ENCODE measurements at regions not wholly inside any gene's neighbourhood (a gene's known extent, or its start where the extent isn't known, plus 50 kb on each side); places are given as distances from the start of the nearest gene placed in this dataset.

DNA sequence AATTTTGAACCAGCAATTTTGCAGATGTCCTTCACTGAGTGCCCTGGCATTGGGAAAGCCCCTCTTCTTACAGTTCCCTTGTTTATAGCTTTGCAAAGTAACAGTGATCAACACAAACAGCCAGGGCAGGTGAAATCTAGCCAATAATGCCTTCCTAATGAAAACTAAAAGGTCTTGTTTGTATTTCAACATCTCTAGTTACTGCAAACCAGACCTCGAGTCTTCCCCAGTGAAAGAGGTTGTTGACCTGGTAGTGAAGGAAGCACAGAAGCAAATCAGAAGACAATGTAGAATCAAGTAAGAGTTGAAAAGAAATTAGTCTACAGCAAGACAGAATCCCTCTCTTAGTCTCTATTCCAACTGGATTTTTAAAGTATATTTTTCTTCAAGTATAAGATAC, 231.2 kb downstream of the SNX13 start:
- Histone ChIP-seq H2AFZ (ENCODE audit: low read length) (no peak overlapping the region), H4K20me1 (ENCODE audit: insufficient read depth, low read length) (no peaks in the 10 kb centered on the region), H3K9me3 (ENCODE audit: low read length) (no peaks in the 10 kb centered on the region), H3K36me3 (replicated peaks in 1 of 2; ENCODE audit: control insufficient read depth in 1 of 2, insufficient read depth in 2 of 2, low read length in 2 of 2) (no peaks in the 10 kb centered on the region), H3K27me3 (ENCODE audit: control insufficient read depth in 1 of 2, insufficient read depth in 2 of 2, low read length in 2 of 2) (no peaks in the 10 kb centered on the region), H3K79me2 (ENCODE audit: insufficient read depth, low read length) (no peaks in the 10 kb centered on the region), H3K4me2 (ENCODE audit: low read depth, low read length) (no peak overlapping the region), H3K27ac (ENCODE audit: extremely low read length, insufficient read depth, low read length) (no peak overlapping the region), H3K9ac (ENCODE audit: insufficient read depth, low read depth, low read length) (no peak overlapping the region), H3K4me1 (ENCODE audit: insufficient read depth, low read length) (no peaks in the 10 kb centered on the region), H3K4me3 (replicated peaks in 1 of 3; ENCODE audit: insufficient read depth in 1 of 3, low read depth in 2 of 3, low read length in 3 of 3) (no peak overlapping the region)
- no peak for ATAC-seq
- POLR2A ChIA-PET: no interaction called here
- no TSS peak for BruUV-seq (replicated peaks)
- CTCF ChIA-PET (ENCODE audit: low intra/inter-chr PET ratio, low total read pairs): no interaction called here
- no peak for TF ChIP-seq HDAC6 (IDR thresholded peaks at IDR 0.05; ENCODE audit: low read depth, low read length)
- TF ChIP-seq NFE2L2 (IDR thresholded peaks at IDR 0.05; ENCODE audit: low read length): no peak
- no peak for TF ChIP-seq FOXM1 (CRISPR knock-in tag; IDR thresholded peaks at IDR 0.05)
- TF ChIP-seq HNRNPH1 (optimal IDR thresholded peaks at IDR 0.05; ENCODE audit: low read depth, low read length): no peak
- no peak for TF ChIP-seq ZC3H4 (CRISPR knock-in tag; IDR thresholded peaks at IDR 0.05; ENCODE audit: borderline replicate concordance)
- no peak for TF ChIP-seq SOX5 (CRISPR knock-in tag; IDR thresholded peaks at IDR 0.05; ENCODE audit: borderline replicate concordance)
- no peak for TF ChIP-seq ZNF44 (CRISPR knock-in tag; IDR thresholded peaks at IDR 0.05)
- TF ChIP-seq MAFF (IDR thresholded peaks at IDR 0.05; ENCODE audit: low read depth, low read length): no peak
- no peak for TF ChIP-seq ZNF7 (CRISPR knock-in tag; IDR thresholded peaks at IDR 0.05)
- TF ChIP-seq MAZ (IDR thresholded peaks at IDR 0.05; ENCODE audit: borderline replicate concordance, low read depth, low read length): no peak
- no peak for TF ChIP-seq MAZ (CRISPR knock-in tag; IDR thresholded peaks at IDR 0.05; ENCODE audit: low read depth)
- no peak for TF ChIP-seq ZNF878 (CRISPR knock-in tag; IDR thresholded peaks at IDR 0.05)
- TF ChIP-seq MBNL3 (CRISPR knock-in tag; conservative IDR thresholded peaks at IDR 0.05): no peak
- TF ChIP-seq, protein P1, sequence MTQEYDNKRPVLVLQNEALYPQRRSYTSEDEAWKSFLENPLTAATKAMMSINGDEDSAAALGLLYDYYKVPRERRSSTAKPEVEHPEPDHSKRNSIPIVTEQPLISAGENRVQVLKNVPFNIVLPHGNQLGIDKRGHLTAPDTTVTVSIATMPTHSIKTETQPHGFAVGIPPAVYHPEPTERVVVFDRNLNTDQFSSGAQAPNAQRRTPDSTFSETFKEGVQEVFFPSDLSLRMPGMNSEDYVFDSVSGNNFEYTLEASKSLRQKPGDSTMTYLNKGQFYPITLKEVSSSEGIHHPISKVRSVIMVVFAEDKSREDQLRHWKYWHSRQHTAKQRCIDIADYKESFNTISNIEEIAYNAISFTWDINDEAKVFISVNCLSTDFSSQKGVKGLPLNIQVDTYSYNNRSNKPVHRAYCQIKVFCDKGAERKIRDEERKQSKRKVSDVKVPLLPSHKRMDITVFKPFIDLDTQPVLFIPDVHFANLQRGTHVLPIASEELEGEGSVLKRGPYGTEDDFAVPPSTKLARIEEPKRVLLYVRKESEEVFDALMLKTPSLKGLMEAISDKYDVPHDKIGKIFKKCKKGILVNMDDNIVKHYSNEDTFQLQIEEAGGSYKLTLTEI (CRISPR knock-in tag; conservative IDR thresholded peaks at IDR 0.05): no peak
- TF ChIP-seq, protein P2, sequence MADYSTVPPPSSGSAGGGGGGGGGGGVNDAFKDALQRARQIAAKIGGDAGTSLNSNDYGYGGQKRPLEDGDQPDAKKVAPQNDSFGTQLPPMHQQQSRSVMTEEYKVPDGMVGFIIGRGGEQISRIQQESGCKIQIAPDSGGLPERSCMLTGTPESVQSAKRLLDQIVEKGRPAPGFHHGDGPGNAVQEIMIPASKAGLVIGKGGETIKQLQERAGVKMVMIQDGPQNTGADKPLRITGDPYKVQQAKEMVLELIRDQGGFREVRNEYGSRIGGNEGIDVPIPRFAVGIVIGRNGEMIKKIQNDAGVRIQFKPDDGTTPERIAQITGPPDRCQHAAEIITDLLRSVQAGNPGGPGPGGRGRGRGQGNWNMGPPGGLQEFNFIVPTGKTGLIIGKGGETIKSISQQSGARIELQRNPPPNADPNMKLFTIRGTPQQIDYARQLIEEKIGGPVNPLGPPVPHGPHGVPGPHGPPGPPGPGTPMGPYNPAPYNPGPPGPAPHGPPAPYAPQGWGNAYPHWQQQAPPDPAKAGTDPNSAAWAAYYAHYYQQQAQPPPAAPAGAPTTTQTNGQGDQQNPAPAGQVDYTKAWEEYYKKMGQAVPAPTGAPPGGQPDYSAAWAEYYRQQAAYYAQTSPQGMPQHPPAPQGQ (CRISPR knock-in tag; IDR thresholded peaks at IDR 0.05; ENCODE audit: borderline replicate concordance): no peak
- TF ChIP-seq SAFB2 (CRISPR knock-in tag; IDR thresholded peaks at IDR 0.05; ENCODE audit: borderline replicate concordance, low read depth): no peak
- DNase-seq (ENCODE audit: low spot score): no peak
- intact Hi-C loops (cut with micrococcal nuclease; ENCODE audit: unreplicated experiment): loop anchor here (5.0 kb wide), 1 partner anchor 283 kb away; no protein-coding TSS in a partner anchor
- in situ Hi-C loops (cut with HindIII; ENCODE audit: extremely low pct_ligation_motif_present, low pct_unique_long_range_greater_than_20kb): no loop called here
- FAIRE-seq: no peak
- WGBS (ENCODE audit: low lambda C conversion rate): 0% methylated on average over 1 of the region's 1 CpG

Data from HepG2 (cell line).